DND-41 (cell line): ENCODE measurements at regions not wholly inside any gene's neighbourhood (a gene's known extent, or its start where the extent isn't known, plus 50 kb on each side); places are given as distances from the start of the nearest gene placed in this dataset.

Experiments used
- CTCF ChIP-seq: IDR thresholded peaks from 2 replicates; pipeline ENCODE4 v1.5.1; 2012; ENCODE audit warnings: borderline replicate concordance, low read length, moderate library complexity, mild to moderate bottlenecking; ENCODE audit not compliant: poor library complexity, severe bottlenecking; ENCODE audit errors: extremely low read depth
- EZH2 ChIP-seq: IDR thresholded peaks from 3 replicates; pipeline ENCODE4 v1.6.1; 2012; ENCODE audit warnings: borderline replicate concordance, low read depth, mild to moderate bottlenecking, moderate library complexity, low read length, inconsistent platforms; ENCODE audit not compliant: severe bottlenecking

GRCh38 chr5:172534229-172535107 is 80.1 kb upstream of the SH3PXD2B start:
- no peak for TF ChIP-seq CTCF
- no peak for TF ChIP-seq EZH2
